HG02610 (cell line): ENCODE measurements at regions not wholly inside any gene's neighbourhood (a gene's known extent, or its start where the extent isn't known, plus 50 kb on each side); places are given as distances from the start of the nearest gene placed in this dataset.

ENCODE experiments used
- ATAC-seq: cut with Tn5 transposase; IDR thresholded peaks from one replicate; pipeline ENCODE4 v1.9.1; 2021; ENCODE audit warnings: mild to moderate bottlenecking, moderate library complexity; ENCODE audit not compliant: unreplicated experiment

DNA sequence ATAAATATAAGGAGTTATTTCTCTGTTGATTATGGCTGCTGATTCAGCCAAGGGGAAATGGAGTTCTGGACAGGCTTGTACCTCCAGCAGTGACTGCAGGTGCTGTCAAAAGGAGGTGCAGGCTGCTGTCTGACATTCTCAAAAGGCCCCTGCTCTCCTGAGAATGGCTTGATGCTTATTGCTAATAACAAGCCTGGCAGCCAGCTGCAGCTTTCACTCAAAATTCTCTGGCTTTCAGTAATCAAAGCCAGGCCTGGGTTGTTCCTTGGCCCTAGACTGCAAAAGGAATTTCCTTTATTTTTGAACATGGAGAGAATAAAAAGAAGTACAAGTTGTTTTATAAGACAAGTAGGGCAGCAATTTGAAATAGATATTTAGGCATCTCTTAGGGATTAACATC is 575.9 kb downstream of the MID1IP1 start:
- no peak for ATAC-seq

DNA sequence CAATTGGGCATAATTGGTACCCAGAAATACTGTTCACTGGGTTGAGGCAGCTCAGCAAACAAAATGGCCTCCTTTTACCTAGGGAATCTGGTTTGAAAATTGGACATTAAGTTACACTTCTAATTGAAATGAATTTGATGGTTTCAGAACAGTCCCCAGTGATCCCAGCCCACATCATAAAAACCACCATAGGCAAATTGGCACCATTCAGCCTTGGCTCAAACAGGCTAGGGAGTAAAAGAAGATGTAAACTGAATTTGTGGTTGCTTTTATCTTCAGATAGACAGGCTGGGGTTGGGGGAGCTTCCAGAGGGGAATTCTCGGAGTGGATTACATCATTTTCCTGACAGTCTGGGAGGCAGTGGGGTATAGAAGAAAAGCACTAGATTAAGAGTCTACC is 576.5 kb downstream of the MID1IP1 start:
- ATAC-seq, result no peak

DNA sequence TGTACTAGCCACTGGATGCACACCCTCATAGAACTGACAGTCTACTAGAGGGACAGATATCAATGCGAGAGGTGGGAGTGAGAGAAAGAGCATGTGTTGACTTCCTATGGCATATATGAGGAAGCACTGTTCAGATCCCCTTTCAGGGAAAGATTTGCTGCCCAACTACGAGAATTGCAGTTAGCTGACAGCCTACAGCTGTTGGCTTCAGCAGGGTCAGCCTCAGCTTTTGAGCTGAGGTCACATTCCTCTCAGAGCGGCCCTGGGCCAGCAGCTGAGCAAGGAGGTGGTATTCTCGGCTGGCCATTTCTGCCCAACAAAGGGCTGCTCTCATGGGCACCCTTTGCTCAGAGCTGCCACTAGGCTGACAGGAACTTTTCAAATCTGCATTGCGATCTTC is 580.2 kb downstream of the MID1IP1 start:
- no peak for ATAC-seq

GRCh38 chrX:39384996-39385395 is 583.7 kb downstream of the MID1IP1 start:
- no peak for ATAC-seq

DNA sequence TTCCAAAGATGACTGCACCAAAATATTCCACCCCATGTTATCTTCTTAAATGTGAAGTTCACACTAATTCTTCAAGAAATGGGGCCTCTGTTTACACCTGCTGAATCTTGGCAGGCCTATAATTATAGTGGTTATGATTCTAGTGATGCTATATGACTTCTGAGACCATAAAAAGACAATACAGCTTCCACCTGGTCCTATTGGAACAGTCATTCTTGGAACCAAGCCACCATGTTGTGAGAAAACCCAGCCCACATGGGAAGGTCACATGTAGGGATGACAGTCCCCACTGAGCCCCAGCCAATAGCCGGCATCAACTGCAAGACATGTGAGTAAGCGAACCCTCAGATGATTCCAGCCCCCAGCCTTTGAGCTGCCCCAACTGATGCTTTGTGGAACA is 587.5 kb downstream of the MID1IP1 start:
- ATAC-seq, result no peak

DNA sequence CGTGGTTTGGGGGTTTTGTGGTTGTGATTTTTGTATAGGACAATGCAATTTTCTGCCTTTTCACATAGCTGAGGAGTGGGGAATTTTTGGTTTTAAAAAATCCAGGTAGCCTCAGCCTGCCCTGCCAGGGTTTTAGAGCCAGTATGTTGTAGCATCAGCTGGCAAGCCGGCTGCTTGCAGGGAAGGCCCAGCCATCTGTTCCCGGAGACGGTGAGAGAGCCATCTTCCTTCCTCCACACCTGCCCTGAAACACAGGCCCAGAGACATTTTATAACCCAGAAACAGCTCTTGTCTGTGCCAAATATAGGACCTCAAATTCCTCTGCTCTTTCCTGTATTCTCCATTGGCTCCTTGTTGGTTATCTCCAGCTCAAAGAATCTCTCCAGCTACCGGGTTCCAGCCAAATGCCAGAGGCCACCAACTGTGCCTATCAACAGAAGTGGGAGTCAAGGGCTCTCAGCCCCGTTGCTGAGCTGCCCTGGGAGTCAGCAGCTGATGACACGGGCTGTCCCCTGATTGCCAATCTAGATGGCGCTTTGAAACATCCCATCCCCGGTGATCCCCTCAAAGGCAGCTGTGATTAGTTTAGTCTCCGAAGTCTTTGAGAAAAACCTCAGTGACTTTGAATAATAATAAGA is 595.2 kb downstream of the MID1IP1 start:
- no peak for ATAC-seq

GRCh38 chrX:39397561-39398199 is 596.4 kb downstream of the MID1IP1 start:
- ATAC-seq, result no peak

DNA sequence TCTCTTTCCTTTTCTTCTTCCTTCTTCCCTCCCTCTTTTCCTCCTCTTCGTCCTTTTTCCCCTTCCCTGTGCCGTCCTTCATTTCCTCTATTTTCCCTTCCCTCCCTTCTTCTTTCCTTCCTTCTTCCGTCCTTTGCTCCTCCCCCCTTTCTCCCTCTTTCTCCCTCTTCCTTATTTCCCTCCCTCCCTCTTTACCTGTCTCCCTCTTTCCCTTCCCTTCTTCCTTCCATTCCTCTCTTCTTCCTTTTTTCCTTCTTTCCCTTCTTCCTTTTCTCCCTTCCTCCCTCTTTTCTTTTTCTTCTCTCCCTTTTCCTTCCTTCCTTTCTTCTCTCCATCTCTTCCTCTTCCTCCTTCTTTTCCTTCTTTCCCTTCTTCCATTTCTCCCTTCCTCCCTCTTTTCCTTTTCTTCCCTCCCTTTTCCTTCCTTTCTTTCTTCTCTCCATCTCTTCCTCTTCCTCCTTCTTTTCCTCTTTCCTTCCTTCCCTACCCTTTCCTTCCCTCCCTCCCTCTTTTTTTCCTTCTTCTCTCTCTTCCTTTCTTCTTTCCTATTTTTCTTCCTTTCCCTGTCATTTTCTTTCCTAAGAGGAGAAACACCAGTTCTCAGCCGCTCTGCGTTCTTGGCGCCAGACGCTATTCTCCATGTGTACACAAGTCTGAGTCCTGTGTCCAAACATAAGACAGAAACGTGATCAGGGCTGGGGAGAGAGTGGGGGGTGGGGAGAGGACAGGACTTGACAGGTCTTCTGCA is 597.1 kb downstream of the MID1IP1 start:
- ATAC-seq, result no peak

GRCh38 chrX:39398963-39399261 is 597.7 kb downstream of the MID1IP1 start:
- ATAC-seq, result no peak

DNA sequence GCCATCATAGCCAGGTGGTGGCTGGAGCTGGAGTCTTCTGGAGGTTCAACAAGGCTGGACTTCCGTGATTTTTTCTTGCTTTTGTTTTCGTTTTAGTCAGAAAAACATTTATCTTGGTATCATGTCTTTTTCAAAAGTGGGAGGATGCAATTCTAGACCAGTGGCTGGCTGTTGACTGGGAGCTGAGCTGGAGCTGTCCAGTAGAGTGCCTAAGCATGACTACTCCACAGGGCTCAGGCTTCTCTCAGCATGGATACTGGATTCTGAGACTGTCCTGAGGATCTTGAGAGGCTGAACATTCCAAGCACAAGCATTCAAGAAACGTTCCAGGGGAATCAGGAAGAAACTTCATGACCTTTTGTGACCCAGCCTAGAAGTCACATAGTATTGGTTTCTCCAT is 598.1 kb downstream of the MID1IP1 start:
- ATAC-seq, result no peak

DNA sequence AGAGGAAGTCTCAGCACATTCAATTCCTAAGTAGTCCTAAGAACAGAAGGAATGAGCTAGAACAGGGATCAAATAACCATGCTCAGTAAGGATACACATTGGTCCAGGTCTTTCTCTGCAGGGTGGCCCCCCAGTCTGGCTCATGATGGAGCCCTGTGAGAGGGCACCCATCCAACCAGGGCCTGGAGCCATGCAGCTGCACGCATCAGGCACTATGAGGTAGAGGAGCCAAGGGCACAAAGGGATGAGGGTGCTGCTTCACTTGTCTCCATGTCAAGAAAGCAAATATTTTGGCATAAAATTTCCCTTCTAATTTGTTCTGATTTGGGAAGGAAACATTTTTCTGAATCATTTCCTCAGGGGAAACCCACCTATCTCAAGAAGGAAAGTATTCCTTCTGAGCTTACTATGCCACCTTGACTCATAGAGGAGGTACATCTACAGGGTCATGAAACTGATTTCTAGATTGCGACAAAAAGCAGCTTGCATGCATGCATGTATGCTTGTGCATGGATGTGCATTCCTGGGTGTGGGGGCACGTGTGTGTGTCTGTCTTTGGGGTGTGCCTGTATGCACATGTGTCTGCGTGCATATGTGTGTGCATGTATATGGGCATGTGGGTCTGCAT is 600.3 kb downstream of the MID1IP1 start:
- ATAC-seq, result no peak

DNA sequence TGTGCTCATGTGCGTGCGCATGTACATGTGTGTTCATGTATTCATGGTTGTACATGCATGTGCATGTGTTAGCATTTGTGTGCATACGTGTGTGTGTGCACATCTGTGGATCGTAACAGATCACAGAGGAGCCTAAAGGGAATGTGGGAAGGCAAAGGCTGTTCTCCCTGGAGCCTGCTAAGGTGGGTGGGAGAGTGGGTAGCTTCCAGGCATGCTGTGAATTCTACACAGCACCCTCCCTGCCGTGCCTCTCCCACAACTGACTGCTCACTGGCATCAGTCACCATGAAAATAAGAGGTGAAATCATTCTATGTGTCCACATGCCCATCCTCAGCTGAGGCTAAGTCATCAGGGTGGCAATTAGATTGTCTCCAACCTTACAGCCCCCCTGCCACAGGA is 600.9 kb downstream of the MID1IP1 start:
- no peak for ATAC-seq

DNA sequence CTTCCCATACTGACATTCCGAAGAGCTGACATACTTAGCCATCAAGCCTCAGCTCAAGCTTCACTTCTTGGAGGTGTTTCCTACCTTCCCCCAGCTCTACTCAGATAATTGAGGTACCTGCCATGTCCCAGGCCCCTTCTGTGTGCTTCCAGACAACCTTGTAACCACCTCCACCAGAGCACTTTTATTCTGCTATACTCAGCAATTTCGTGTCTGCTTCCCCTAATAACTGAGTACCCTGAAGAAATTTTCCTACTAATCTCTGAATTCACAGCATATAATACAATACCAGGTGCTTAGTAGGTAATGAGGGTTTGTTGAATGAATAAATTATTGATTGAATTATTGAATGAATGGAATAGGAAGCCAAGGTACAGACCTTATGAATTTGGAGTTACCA is 605.5 kb downstream of the MID1IP1 start:
- ATAC-seq, result no peak

- no peak for ATAC-seq
Observed at GRCh38 chrX:39409246-39409917, 608.1 kb downstream of the MID1IP1 start.

GRCh38 chrX:39414290-39414854 is 613.1 kb downstream of the MID1IP1 start:
- ATAC-seq, result no peak

DNA sequence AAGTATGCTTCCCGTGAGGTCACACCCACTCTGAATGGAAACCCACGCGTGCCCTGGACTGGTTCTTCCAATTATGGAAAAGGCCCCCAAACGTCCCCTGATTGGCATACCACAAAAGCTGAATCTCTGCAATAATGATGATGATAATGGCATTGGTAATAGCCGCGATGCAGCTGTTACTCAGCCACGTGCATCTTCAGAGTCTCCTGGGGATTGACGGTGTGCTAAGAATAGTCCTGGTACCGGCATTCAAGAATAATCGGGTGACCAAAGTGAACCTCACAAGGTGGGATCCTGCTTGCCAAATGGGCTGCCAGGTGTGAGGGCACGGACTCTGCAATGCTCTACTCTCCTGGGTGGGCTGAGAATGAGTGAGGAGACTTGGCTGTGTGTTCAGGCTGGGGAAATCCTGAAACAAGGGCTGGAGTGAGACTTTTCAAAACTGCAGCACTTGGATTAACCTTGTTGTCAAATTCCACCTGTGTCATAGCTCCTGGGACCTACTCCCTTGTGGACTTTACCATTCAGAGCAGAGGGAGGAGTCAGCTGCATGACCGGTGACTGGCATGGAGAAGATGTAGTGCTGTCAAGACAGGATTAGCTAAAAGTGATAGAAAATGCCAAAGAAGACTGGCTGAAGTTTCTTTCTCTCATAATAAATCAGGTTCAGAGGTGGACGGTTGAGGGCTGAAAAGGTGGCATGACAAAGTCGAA is 615.4 kb downstream of the MID1IP1 start:
- ATAC-seq, result no peak

DNA sequence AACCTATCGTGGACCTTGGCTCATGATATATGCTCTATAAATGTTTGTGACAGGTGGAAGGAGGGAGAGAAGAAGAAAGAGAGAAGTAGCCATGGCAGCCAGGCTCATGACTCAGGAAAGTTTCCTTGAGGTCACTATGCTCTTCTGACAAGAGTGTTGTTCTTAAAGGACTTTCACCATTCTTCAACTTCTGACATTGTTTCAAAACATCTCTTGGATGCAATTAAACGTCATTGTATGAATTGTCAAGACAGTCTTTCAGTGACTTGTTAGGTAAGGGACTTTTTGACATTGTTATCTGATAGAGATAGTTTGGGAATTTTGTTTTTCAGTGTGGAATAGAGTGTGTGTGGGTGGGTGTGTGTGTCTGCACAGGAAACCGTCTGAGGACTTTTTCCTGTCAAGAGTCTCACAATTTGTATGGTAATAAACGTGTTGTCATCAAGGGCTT is 617.0 kb downstream of the MID1IP1 start:
- ATAC-seq, result no peak

- no peak for ATAC-seq
Observed at GRCh38 chrX:39418731-39419638, 617.7 kb downstream of the MID1IP1 start.

- ATAC-seq, result no peak
Observed at GRCh38 chrX:39421006-39421405, 619.7 kb downstream of the MID1IP1 start.
